Daoy (cell line): ENCODE measurements at regions not wholly inside any gene's neighbourhood (a gene's known extent, or its start where the extent isn't known, plus 50 kb on each side); places are given as distances from the start of the nearest gene placed in this dataset.
"Not testable (repeated sequence)": the region's sequence is repeated elsewhere in the genome, so short reads cannot be mapped to it uniquely, and the experiment has no call there.

Source experiments
- DNase-seq: peaks from one replicate; pipeline ENCODE4 v3.0.0-alpha.2; 2015; ENCODE audit warnings: low read depth

DNA sequence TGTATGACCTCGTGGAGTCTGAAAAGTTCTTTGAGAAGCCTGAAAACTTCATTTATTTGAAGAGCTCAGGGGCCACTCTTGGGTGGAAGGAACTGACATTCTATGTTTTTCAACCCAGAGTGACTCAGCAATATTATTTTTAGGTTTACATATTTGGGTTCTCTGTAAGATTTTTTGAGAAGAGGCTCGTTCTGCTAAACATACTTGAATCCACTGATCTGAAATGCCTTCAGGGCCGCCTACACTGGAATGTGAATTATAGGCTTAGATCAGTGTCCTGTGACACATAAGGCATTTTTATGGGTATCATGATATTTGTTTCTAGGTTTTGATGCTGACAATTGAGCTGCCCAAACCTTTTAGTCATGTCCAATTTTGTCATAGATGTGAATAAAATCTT, 86.2 kb downstream of the PSAT1 start:
- no peak for DNase-seq

DNA sequence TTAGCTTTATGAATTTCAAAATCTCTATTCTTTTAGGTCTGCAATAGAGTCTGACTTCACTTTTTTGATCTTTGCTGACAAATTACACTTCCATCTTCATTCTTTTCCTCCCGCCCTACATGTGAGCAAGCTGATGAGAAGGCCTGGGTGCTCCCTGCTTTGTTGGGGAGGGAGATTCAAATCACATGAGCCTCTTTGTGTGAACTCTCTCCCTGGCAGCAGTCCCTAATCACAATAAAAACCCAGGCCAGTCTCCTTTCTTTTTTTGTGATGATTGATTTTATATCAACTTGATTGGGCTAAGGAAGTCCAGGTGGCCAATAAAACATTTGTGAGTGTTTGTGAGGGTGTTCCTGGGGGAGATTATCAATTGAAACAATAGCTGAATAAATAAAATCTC, 89.4 kb downstream of the PSAT1 start:
- no peak for DNase-seq

DNA sequence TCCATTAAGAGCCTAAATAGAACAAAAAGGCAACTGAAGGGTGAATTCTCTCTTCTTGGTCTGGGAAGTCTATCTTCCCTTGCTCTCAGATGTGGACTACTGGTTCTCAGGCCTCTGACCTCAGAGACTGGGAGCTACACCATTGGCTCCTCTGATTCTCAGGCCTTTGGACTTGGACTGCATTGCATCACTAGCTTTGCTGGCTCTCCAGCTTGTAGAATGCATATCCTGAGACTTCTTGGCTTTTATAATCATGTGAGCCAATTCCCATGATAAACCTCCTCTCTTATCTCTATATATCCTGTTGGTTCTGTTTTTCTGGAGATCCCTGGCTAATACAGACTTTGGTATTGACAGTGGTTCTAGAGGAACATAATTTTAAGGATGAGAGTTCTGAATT, 89.8 kb downstream of the PSAT1 start:
- DNase-seq: no peak

DNA sequence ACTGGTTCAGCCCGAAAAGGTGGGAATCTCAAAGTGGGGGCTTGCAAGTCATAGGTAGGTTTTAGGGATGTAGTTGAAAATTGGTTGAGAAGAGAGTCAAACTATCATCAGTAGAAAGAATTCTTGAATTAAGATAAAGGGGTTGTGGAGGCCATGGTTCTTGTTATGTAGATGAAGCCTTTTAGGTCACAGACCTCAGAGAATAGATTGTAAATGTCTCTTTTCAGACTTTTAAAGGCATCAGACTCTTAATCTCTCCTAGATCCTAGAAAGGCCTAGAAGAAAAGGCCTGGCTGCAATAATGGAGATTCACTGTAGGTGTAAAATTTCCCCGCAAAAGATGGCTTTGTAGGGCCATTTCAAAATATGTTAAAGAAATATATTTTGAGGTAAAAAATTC, 96.4 kb downstream of the PSAT1 start:
- no peak for DNase-seq

DNA sequence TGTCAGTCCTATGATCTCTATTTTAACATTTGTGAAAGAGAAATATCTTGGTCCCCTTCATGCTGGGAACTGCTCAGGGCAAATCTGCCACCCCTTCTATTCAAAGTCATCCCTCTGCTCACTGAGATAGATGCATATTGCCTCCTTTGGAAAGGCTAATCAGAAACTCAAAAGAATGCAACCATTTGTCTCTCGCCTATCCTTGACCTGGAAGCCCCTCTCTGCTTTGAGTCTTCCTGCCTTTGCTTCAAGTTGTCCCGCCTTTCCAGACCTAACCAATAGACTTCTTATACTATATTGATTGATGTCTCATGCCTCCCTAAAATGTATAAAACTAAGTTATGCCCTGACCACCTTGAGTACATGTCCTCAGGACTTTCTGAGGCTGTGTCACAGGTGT, 97.0 kb downstream of the PSAT1 start:
- no peak for DNase-seq

DNA sequence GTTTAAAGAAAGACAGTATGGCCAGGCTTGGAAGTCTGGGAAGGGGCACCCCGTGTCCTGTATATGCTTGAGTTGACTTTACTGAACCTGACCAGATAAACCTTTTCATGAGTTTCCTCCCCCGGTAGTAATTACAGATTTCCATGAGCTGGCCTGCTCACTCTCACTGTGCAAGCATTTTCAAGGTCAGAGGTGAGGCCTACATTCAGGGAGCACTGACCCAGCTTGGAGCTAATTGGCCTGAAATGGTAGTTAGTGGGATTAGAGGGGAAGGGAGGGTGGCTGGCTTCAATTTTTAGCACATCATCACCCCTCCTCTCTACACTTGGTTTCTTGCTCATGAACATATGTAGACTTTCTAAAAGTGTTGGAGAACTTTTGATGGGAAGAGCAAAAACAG, 99.2 kb downstream of the PSAT1 start:
- DNase-seq: no peak

DNA sequence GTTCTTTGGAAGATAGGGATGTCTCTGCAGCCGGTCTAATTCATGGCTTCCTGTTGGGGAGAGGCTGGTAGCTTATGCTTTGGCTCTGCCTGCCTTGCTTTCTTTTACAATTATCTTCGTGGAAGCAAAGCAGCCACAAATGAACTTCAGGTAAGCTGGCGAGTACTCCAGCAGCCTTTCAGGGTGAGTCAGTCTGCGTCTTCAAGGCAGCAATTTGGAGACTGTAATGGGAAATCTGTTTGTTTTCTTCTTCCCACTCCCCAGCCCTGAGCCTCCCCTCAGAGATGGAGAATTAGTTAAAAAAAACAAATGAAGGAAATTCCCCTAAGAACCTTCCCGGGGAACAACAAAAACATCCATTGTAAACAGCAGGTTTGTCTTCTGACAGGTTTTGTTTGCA, 100.1 kb downstream of the PSAT1 start:
- DNase-seq: no peak

DNA sequence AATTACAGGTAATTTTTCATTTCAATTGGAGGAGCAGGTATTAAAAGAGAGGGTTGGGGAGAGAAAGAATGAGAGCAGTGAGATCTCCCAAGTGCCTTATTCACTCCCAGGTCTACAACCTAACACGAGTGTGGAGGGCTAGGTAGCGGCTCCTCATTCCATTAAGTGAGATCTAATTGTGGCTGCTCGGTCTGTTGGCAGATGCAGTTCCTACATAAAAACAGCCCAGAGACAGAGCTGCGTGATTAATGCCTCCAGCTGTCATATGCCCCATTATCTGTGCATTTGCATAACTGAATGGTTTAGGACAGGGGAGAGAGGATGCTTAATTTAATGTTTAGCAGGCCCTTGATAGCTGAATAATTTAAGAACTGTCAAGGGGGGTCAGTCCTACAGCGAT, 100.5 kb downstream of the PSAT1 start:
- no peak for DNase-seq

DNA sequence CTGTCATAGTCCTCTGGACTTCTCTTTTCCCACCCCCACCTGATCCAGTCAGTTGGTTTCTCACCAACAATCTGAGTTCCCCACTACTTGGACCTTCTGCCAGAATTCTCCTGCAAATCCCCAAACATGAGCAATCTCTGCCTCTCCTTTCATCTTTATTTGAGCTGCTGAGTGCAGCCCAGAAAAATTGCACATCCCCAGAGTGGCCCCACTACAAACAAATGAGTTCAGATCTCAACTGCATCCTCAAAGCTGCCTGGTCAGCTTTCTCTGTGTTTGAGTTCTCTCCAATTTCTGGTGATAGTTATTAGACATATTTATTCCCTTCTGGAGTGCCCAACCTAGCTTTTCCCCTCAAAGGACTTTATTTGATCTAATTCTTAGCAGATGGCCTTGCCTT, 102.2 kb downstream of the PSAT1 start:
- no peak for DNase-seq

DNA sequence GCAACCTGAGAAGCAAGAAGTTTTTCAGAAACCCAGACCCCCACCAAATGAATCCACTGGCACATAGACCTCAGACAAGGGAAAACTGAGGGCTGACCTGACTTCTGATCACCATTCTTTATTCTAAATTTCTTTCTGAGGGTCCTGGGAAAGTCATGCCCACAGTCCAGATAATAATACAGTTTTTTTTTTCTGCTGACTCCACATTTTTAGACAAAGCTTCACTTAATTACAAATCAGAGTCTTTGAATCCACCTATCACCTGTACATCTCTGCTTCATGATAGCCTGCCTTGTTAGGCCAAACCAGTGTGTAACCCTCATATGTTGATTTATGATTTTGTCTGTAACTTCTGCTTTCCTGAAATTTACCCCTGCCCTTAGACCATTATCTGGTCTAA, 103.6 kb downstream of the PSAT1 start:
- DNase-seq: no peak

DNA sequence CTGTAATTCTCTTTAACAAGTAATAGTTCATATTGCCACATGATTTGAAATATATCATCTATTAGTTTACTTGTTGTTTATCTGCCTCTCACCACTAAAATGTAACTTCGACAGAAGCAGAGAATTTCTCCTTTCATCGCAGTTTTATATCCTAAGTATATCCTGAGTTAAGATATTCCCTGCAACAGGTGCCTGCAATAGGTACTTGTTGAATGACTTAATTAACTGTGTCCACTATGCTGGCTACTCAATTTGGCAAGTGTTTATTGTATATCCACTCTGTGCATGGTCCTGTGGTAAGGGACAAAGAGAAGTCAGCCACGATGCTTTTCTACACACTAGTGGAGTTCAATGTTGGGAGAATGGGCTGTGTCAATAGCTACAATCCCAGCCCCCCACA, 108.5 kb downstream of the PSAT1 start:
- no peak for DNase-seq

DNA sequence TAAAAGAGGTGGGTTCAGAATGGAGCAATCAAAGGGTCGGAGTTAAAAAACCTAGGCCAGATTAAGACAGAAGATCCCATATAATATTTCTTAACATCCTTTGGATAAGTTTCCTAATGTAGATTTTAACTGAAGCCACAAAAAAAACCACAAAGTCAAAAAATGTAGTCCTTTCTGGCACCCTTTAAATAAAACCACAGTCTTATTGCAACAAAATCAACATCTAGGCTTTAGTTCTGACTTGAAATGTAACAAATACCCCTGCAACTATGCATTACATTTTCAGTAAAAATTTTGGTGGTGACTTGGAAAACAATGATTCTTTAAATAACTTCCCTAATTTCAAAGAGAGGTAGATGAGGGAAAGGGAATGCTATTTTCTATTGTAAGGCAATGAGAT, 109.2 kb downstream of the PSAT1 start:
- no peak for DNase-seq

DNA sequence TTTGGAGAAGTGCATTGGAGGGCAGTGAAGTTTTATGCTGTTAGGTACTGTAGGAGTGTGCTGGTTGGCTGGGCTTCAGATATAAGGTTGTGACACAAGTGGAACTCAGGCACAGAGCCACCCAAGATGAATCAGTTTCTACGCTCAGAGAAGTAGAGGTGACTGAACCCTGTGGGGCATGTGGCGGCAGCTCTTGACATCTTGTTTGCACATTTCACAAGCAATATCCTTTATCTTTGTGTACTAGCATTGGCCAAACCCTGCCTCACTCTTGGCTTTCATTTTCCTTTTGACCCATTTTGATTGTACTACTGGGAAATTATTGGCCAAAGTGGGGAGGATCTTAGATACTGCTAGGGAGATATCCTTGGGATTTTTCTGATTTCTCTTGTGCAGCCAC, 110.0 kb downstream of the PSAT1 start:
- no peak for DNase-seq

DNA sequence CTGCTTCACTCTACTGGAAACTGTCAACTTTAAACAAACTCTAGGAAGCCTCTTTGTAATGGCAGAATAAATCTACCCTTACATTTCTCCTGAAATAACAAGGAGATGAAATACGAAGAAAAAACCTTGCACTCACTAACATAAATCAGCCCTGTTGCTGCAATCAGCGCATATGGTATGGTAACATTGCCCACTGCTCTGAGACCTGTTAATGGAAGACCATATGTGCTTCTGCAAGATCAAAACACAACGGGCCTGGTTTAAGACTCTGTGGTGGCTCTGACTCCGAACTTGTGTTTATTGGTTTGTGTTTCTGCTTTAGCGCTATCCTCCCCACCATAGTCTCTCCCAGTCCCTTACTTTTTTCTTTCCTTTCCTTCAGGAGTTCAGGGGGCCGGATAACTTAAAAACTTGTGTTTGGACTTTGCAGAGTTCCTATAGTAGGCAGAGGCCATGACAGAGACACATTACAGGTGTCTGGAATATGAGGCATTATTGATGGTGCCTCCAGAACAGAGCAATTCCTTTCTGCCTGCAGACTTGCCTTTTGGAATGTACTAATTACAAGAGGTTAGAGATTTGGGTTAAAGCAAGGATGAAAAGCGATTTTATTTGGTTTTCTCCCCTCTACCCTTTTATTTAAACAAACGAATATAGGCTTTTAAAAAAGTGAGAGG, 110.8 kb downstream of the PSAT1 start:
- no peak for DNase-seq

DNA sequence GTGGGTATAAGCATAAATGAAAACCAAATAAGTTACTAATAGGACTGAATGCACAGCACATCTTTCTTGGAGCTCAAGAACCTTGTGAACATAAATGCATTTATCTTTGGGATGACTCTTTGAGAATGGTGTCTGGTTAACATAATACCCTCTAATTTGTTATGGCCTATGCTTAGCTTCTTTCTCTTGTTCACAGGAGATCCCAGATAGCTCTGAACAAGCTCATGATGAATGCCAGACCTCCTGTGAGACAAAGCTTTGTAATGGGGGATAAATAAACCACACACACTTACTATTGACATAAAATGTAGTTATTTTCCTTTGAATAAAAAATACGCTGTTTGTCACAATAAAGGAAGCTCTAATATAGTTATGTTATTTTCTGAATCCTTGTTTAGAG, 111.5 kb downstream of the PSAT1 start:
- DNase-seq: no peak

DNA sequence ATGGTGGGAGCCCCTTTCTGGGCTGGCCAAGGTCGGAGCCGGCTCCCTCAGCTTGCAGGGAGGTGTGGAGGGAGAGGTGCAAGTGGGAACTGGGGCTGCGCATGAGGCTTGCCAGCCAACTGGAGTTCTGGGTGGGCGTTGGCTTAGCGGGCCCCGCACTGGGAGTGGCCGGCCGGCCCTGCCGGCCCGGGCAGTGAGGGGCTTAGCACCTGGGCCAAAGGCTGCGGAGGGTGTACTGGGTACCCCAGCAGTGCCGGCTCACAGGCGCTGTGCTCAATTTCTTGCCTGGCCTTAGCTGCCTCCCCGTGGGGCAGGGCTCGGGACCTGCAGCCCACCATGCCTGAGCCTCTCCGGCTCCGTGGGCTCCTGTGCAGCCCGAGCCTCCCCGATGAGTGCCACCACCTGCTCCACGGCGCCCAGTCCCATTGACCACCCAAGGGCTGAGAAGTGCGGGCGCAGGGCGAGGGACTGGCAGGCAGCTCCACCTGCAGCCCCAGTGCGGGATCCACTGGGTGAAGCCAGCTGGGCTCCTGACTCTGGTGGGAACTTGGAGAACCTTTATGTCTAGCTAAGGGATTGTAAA, 113.1 kb downstream of the PSAT1 start:
- not testable (repeated sequence) for DNase-seq

DNA sequence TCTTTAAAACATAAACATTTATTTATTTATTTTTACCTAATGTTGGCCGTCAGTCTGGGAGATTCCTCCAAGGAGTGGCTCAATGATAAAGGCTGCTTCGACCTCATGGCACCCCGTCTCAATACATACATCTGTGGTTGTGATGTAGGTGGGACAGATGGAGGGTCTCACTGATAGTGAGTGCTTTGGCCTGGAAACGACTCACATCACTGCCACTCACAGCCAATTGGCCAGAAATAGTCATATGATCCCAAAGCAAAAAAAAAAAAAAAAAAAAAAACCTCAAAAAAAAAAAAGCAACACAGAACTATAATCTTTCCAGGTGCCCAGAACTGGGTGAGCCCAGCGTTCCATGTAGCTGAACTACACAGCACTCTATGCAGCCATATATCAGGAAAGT, 125.4 kb downstream of the PSAT1 start:
- no peak for DNase-seq

DNA sequence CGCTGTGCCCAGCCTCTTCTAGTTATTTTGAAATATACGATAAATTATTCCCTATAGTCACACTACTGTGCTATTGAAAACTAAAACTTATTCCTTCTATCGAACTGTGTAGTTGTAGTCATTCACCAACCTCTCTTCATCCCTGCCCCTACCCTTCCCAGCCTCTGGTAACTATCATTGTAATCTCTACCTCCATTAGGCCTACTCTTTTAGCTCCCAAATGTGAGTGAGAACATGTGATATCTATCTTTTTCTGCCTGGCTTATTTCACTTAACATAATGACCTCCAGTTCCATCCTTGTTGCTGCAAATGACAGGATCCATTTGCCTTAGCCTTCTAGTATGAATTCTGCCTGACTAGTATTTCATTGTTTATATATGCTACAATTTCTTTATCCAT, 127.4 kb downstream of the PSAT1 start:
- DNase-seq: no peak

DNA sequence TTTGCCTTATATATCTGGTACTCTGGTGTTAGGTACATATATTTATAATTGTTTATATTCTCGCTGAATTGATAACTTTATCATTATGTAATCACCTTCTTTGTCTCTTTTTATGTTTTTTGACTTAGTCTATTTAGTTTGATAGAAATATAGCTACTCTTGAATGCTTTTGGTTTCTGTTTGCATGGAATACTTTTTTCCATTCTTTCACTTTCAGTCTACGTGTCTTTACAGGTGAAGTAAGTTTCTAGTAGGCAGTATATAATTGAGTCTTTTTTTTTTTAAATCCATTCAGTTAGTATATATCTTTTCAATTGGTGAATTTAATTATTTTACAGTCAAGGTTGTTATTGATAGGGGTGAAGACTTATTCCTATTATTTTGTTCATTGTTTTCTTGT, 131.7 kb downstream of the PSAT1 start:
- no peak for DNase-seq

DNA sequence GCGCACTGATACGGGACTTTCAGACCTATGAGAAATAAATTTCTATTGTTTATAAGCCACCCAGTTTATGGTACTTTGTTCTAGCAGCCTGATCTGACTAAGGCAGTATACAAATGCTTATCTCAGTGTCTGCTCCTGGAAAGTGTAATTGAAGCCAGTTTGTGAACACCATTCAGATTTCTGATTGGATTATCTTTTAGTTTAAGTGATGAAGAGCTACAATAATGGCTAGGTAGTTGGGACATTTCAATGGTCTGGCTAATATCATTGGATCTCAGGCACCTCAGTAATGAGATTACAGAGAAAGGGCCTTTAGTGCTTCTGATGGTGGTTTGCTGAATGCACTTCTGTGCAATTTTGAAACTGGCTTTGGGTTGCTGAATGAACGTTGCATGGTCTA, 133.5 kb downstream of the PSAT1 start:
- no peak for DNase-seq

DNA sequence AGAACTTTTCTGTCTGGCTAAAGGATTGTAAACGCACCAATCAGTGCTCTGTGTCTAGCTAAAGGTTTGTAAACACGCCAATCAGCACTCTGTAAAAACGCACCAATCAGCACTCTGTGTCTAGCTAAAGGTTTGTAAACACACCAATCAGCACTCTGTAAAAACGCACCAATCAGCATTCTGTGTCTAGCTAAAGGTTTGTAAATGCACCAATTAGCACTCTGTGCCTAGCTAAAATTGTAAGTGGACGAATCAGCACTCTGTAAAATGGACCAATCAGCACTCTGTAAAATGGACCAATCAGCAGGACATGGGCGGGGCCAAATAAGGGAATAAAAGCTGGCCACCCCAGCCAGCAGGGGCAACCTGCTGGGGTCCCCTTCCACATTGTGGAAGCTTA, 134.1 kb downstream of the PSAT1 start:
- not testable (repeated sequence) for DNase-seq

DNA sequence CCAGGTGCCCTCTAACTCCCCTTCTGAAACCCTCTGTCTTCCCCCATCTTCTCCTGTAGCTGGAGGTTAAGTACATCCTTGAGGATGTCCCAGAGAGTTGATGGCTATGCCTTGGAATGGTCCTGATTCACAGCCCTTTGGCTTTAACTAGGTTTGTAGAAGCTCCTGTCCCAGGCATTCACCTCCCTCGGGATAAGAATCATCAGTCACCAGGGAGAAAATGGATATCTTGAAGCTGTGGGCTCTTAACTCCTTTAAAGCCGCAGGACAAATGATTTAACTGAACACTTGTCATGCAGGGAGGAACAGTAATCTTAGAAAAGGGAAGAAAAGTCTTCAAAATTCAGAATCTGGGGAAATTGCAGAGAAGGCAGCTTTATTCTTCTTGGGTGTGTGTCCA, 139.9 kb downstream of the PSAT1 start:
- no peak for DNase-seq

DNA sequence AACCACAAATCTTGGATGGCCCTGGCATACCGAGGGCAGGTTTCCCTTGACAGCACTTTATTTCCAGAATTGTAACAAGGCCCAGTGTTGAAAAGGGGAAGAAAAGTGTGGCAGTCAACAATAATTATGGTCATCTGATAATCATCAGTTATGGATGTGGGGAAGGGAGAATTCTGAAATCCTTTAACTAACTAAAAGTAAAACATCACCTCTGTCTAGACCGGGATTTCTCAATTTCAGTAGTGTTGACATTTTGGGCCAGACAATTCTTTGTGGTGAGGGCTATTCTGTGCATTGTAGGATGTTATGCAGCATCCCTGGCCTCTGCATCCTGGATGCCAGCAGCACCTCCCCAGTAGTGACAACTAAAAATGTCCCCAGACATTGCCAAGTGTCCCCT, 140.4 kb downstream of the PSAT1 start:
- no peak for DNase-seq

DNA sequence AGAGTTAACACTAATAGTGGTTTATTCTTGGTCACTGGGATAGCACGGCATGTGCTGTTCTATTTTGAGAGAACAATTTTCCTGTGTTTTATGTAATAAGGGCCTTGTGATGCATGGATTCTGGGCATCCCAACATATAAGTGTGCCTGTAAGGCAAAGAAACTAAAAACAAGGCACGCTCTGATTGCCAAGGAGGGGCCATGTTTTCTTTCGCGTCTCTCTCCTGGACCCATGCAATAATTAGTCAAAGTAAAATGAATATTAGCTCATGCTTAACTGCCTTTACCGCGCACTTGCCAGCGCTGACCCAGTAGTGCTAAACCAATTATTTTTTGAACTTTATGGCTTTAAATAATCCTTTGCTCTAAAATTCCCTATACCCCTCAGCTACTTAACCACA, 140.9 kb downstream of the PSAT1 start:
- no peak for DNase-seq
